Stimulated activated naive CD8-positive, alpha-beta T cell treated with anti-CD3 and anti-CD28 coated beads, Interleukin-15, Interleukin-2, amounts not matched to agents 100 U/mL and 50 U/mL, for 24 hours (primary cell): ENCODE measurements at regions not wholly inside any gene's neighbourhood (a gene's known extent, or its start where the extent isn't known, plus 50 kb on each side); places are given as distances from the start of the nearest gene placed in this dataset.
A peak's percentile ranks its signal among the peaks of the same experiment; 100 is the strongest.

Source experiments
- ATAC-seq: fragments of 150-1000 bp; cut with Tn5 transposase; one replicate; pipeline ENCODE4 v1.10.0; 2021
- DNase-seq: peaks from one replicate; pipeline ENCODE4 v3.0.0; 2021

- ATAC-seq (no peak), DNase-seq (no peak)
Measured at GRCh38 chr3:18883571-18883970, 264.7 kb upstream of the KCNH8 start.

DNA sequence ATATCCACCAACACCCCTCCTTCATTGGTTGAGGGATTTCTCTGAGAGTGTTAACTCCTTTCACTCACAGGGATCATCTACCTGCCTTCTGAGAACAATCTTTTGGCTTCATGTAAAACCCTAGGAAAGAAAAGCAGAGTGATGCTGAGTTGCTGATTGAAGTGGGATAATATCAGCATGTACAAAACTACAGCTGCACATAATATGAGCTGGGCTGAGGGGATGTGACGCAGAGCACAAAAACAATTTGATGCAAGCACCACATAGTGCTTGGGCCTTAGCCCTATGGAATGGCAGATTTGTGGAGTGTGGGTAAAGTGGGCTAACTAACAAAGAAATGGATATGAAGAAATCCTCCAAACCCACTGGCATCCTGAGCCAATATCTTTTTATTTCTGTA lies 267.6 kb upstream of the KCNH8 start:
- DNase-seq (no peak), ATAC-seq (no peak)

- no peak for DNase-seq
- peak; percentile 50 for ATAC-seq
Measured at GRCh38 chr3:18872466-18872865, 275.8 kb upstream of the KCNH8 start.

GRCh38 chr3:18870642-18871041 lies 277.7 kb upstream of the KCNH8 start:
- DNase-seq (no peak), ATAC-seq (peak; percentile 53)

DNA sequence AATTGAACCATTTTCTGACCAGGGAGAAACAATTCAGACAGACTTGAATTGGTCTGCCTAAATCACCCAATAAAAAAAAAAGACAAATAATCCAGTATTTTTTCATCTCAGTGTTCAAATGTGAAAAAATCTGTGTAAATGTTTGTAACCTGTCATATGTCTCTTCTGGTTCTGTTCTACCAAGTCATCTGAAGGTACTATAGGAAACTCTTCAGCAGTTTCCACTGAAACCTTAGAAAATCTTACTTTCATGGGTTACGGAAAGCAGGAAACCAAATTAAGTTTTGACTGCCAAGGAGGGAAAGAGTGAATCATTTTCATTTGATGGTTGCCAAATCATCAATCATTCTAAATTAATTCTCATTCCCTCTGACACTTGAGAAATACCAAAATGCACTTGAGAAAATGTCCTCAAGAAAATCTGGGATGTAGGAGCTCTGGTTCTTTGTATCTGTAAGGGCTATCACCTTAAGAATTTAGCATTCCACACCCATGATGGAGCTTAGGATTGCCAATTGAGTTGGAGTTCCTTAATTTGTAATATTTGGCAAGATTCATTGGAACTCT lies 278.2 kb upstream of the KCNH8 start:
- DNase-seq, result no peak
- peak; percentile 50 for ATAC-seq

GRCh38 chr3:18868911-18869689 lies 279.2 kb upstream of the KCNH8 start:
- ATAC-seq (peak; percentile 82), DNase-seq (peak; percentile 40)

GRCh38 chr3:18866899-18867298 lies 281.4 kb upstream of the KCNH8 start:
- DNase-seq, result no peak
- no peak for ATAC-seq

DNA sequence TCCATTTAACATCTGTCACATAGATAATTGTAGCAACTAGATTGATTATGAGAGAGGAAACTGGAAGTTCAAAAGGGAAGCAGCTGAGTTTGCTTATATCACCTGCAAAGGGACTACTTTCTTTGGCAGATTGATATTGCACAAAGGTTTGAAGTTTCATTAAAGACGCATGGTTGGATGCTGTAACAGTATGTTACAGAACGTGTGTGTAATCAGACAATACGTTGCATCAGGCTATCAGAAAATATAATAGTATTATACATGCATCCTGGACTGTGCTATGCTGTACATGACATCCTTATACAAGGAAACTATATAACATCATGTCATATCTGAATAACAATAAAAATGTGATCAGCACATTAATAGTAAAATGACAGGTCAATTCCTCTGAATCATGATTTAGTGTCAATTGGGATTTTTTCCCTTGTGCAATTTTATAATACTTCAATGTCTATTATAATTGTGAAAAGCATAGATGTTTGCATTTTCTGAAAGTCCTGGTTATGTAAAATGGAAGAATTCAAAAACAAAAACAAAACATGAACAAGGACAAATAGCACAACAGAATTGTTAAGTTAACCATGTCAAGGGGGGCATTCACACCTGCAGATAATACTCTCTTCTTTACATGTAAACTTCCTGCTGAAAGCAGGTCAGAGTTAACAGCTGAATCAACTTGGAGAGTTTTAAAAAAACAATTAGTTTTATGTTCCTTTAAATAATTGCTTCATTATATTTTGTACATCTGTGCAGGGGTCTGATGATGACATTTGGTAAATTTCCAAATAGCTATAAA lies 283.2 kb upstream of the KCNH8 start:
- ATAC-seq (no peak), DNase-seq (no peak)

DNA sequence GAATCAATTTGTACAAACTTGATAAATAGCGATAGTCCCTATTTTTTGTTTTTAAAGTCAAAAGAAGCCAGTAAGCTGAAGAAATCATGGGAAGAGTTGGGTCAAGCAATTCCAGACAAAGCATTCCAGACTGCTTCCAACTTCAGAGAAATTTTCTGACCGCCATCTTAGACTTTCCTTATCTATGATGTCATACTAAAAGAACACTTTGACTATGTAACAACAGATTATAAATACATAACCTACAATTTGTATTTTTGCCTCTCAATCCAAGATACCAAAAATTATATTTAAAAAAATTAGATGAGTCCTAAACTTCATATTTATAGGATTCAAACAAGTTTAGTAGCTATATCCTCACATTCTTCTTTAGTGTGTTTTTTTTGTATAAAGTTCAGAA lies 286.2 kb upstream of the KCNH8 start:
- no peak for DNase-seq

DNA sequence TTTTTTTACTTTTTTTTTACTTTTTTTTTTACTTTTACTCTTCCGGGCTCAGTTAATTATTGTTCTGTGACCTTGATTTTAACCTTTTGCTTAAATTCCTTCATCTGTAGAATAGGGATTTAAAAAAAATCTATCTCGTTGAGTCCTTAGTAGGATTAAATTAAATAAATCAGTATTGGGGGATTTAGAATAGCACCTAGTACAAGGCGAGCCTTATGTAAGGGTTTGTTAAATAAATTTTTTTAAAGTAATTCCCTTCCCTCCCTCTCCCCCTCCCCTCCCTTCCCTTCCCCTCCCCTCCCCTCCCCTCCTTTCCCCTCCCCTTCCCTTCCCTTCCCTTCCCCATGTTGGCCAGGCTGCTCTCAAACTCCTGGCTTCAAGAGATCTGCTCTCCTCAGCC lies 287.2 kb upstream of the KCNH8 start:
- no peak for ATAC-seq
- no peak for DNase-seq

More for the DNA sequence above, 286.2 kb upstream of the KCNH8 start:
- no peak for ATAC-seq

DNA sequence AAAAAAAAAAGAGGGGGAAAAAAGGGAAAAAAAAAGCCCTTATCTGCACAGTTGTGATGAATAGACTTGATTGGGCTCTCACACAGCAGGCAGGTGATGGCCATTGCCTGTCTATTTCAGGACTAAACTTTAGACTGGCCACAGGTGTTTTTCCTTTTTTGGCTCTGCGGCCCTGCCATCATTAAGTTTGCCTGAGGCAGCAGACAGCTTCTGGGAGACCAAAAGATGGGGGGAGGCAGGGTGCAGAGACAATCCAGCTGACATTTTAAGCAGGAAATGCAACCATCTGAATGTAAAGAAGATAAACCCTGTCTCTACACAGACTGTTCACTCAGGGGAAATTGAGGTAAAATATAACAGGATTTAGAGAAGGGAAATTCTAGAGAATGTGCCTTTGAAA lies 295.0 kb upstream of the KCNH8 start:
- DNase-seq, result no peak
- no peak for ATAC-seq

DNA sequence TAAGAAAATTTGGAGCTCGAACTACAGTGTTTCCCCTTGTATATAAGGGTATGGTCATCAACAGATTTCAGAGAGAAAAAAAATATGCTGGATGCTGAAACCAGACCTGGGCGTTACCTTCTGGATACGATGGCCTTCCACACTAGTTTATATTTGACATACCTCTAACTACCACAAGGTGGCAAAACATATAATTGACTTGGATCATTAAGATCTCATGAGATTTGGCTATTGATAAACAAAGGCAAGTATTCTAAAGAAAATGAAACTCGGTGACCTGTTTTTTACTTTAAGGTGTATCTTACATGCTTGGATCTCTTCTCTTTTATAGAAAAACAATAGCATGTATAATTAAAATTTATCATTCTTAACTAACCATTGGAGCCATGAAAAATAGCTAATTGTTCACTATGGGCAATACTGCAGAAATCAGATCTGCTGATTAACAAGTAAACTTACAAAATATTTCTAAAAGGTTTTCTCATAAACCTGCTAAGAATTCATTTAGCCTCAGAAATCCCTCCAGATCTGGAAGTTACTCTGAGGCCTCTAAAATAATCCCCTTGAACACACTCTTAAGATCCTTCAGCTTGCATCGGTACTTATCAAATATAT lies 300.6 kb upstream of the KCNH8 start:
- no peak for ATAC-seq
- DNase-seq, result no peak

DNA sequence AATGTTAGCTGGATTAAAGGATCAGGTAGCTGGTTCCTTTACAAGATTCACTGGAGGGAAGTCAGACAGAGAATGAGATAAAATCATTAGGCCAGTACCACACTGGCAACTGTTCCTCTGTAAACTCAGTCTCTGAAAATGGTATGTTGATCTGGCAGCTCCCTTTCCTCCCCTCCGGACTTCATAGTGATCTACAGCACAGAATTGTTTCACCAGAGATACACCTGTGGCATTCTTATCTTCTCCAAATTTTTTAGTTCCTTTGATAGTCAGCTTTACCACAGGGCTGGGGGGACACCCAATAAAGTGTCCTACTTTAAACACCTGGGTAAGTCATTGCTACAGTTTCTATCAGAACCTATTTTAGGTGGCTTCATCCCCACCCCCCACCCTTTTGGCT lies 304.3 kb upstream of the KCNH8 start:
- DNase-seq (no peak), ATAC-seq (no peak)

GRCh38 chr3:18843188-18843587 lies 305.1 kb upstream of the KCNH8 start:
- no peak for ATAC-seq
- no peak for DNase-seq

DNA sequence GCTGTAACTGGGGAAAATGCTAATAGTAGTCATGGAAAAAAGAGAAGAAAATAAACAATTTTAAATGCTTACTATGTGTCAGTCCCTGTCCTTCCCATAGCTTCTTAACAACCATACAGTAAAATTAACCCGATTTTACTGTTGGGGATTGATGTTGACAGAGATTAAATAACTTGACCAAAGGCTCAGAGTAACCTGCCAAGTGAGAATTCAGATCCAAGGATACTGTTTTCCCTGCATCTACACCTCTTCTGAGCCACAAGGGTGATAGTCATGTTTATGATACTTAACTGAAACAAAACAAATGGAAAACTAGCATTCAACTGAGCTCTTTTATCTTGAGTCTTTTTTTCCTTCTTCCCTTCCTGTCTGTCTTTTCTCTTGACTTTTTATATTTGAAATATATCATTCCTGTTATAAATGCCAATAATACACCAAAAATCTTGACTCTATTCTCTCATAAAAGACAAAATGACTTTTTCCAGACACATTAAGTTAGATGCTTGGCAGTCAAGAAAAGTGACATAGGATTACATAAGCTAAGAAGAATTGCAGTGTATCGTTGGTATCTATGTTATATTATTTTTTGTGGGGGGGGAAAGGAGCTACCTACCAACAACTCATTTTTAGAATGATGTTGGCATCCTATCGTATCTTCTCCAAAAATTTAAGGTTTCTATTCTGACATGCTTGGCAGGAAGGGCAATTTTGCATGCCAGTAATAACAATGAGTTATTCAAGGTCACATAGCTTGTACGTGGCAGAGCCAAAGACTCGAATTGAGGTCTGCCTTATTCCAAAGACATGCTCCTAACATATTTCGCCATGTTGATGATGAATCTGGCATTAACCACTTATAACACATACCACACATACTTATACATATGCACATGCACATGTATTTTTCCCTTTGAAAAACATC lies 306.6 kb upstream of the KCNH8 start:
- DNase-seq (no peak), ATAC-seq (no peak)

DNA sequence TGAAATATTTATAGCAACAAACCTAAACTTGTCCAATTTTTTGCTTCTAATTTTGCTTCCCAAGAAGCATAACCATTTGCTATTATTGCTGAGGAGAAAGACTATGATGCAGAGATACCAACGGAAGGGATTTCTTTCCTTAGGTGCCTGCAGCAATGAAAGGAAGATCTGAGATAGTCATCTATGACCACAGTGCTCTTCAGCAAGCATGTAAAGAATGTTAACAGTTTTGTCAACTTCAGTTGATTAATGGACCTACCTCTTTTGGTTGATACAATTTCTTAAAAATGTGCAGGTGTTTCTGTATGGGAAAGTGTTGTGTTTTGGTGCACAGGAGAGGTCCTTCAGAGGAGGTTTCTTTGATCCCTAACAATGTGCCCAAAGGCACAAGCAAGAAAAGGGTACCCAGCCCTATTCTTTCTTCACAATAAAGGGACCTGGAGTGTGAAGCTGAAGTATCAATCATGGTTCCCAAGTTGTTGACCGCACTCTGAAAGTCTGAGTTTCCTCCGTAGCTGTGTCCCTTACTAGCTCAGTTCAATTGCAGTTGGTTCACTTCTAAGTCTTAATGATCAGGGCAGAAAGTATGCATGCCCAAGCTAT lies 307.7 kb upstream of the KCNH8 start:
- DNase-seq (no peak), ATAC-seq (no peak)

DNA sequence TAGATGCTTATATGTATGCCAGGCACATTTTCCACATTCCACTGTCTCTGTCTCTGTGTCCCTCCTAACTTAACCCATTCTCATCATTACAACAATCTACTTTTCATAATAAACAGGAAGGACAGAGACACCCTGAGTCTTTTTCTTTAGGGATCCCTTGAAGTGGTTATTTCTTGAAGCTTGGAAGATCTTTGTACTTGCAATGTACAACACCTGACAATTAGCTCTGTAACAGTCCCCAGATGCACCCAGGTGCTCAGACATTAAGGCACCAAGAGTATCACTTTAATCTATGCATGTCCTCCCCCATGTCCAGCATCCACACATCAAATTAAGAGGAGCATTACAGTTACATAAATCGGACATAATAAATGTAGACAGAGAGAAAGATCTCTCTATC lies 309.6 kb upstream of the KCNH8 start:
- no peak for ATAC-seq
- no peak for DNase-seq

- no peak for ATAC-seq
- no peak for DNase-seq
Measured at GRCh38 chr3:18837137-18837755, 311.1 kb upstream of the KCNH8 start.

DNA sequence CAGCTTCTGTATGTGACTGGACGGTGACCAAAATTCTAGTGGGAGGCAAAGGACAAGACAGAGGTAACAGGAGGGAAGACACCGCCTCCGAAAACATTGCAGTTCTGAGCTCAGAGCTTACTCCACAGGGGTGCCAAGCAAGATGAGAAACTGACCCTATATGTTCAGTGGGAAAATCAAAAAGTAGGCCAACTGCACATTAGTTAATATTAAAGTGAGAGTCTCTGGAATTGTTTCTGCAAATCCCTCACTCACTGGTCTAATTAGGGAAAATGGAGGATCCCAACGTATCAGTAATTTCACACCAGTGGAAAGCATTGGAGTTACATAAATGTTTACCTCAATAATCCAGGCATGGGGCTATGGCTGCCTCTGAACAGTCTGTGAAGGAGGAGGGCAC lies 313.3 kb upstream of the KCNH8 start:
- no peak for ATAC-seq
- DNase-seq, result no peak

DNA sequence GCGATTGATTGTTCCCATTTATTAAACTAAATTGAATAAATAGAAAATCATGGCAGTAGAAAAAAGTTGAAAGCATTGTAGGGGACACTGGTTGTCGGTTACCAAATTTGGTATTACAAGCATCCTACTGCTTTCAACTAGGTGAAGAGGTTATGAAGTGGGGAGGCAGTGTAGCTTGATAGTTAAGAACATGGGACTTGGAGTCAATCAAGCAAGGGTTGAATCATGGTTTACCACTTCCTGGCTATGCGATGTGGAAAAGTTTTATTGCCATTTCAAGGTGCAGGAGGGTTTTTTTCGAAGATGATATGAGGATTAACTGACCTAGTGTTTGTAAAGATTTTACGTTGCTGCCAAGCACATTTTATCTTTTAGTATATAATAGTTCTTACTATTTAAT lies 318.2 kb upstream of the KCNH8 start:
- ATAC-seq (peak; percentile 80), DNase-seq (peak; percentile 11)

DNA sequence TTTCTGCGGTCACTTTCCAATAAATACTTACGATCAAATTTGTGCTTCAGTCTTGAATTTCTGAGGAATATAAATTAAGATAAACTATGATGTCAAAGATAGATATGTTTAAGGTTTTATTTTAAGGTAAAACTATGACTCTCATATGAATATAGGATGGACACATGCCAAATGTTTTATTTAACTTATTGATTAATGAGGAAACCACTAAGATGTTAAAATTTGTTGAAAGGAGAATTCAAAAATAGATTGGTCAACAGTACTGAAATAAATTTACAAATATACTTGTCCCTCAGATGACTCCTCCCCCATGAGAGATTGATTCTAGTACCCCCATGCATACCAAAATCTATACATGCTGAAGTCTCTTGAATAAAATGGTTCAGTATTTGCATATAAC lies 319.7 kb upstream of the KCNH8 start:
- DNase-seq, result no peak
- no peak for ATAC-seq
